HG03039 (cell line): ENCODE measurements at regions not wholly inside any gene's neighbourhood (a gene's known extent, or its start where the extent isn't known, plus 50 kb on each side); places are given as distances from the start of the nearest gene placed in this dataset.

Experiments used
- ATAC-seq: cut with Tn5 transposase; IDR thresholded peaks from one replicate; pipeline ENCODE4 v1.9.1; 2021; ENCODE audit warnings: mild to moderate bottlenecking, moderate library complexity; ENCODE audit not compliant: unreplicated experiment

DNA sequence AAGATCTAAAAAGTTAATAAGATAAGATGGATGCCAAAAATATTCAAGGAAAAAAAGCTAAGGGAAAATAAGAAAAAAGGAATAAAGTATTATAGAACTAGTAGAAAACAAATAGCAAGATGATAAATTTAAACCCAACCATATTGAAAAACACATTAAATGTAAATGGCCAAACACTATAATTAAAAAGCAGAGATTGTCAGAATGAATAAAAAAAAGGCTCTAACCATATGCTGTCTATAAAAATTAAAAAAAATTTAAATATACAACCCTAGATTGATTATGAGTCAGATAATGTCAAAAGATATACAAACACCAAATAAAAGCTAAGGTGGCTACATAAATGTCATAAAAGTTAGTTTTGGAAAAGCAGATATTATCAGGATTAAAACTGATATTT lies 617.5 kb upstream of the SGCG start:
- no peak for ATAC-seq

DNA sequence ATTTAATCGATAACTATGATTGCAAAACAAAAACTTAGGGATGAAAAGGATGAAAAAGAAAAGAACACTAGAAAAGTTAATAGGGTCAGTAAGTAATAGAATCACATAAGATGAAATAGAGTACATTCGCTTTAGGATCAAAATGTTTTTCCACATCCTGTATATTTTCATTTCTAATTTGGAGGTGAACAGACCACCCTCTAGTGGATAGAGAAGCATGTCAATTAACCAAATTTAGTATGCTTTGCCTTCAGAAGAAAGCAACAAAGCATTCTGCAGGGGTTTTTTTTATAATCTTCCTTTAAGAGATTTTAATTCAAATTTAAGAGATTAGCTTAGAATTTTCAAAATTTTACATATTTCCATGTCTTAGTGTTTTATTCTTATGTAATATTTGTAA lies 611.0 kb upstream of the SGCG start:
- ATAC-seq: no peak

- no peak for ATAC-seq
These were observed 590.9 kb upstream of the SGCG start for GRCh38 chr13:22589880-22590279.

DNA sequence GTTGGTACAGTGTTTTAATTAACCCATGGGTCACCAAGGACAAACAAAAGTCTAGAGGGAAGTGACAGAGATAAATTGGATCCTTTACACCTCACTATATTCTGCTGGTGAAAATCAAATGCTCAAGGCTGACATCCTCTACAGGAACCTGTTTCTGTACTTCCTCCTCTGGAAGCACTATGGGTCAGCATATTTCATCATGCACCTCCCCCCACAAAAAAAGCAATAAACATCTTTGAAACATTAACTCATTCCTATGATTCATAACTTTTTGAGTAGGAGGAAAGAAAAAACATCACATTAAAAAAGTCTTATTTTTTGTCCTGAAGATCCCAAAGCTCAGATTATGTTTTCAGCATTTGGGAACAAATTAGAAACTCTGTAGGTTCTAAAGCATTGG lies 588.3 kb upstream of the SGCG start:
- no peak for ATAC-seq

- ATAC-seq: no peak
These were observed 586.7 kb upstream of the SGCG start for GRCh38 chr13:22594041-22594440.

- ATAC-seq: no peak
These were observed 584.5 kb upstream of the SGCG start for GRCh38 chr13:22596171-22596863.

GRCh38 chr13:22599156-22599555 lies 581.6 kb upstream of the SGCG start:
- no peak for ATAC-seq

DNA sequence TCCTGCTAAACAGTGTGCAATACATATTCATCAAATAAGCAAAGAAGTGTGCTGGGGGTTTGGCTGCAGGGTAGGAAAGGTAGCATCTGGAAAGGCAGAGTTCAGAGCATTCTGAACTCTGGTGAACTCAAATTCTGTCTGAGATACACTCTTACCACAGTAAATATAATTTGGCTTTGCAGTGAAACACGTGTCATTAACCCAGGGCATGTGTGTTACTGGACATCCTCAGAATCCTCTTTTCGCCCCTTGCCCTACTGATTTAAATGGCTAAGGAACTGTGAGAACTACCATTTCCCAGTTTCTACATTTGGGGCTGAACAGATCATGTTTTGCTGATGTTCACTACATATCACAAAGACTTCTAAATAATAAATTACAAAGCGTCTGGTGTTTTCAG lies 562.8 kb upstream of the SGCG start:
- ATAC-seq: no peak

DNA sequence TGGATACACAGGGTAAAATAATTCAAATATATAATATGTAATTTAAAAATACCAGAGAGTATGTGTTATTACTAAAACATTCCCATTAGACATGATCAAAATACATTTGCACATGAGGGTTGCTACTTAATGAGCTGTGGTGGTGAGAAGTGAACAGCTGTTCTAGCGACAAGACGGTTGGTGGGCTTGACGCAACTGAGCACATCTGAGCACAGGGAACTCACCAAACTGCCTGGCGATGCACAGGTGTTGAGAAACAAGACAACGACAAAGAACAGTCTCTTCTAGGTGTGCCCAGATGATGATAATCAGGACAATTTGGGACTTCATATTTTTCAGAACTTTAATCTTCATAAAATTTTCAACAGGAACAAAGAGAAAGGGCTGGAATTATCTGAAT lies 555.1 kb upstream of the SGCG start:
- no peak for ATAC-seq

GRCh38 chr13:22629374-22629773 lies 551.4 kb upstream of the SGCG start:
- no peak for ATAC-seq

DNA sequence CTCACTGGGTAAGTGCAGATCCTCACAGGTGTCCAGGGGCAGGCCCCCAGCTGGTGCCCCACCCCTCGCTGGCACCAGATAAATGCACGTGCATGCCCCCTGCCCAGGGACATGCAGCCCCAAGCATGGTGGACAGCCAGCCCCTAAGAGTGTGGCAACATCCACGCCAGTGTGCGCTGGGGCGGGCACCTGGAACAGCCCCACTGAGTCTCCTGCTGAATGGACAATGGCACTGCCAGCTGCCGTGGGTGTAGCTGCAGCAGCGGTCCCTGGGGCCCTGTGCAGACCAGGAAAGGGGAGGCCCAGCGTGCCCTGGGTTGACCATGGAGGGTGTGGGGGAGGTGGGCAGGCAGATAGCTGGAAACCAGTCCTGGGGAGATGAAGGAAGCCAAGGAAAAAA lies 538.7 kb upstream of the SGCG start:
- no peak for ATAC-seq

DNA sequence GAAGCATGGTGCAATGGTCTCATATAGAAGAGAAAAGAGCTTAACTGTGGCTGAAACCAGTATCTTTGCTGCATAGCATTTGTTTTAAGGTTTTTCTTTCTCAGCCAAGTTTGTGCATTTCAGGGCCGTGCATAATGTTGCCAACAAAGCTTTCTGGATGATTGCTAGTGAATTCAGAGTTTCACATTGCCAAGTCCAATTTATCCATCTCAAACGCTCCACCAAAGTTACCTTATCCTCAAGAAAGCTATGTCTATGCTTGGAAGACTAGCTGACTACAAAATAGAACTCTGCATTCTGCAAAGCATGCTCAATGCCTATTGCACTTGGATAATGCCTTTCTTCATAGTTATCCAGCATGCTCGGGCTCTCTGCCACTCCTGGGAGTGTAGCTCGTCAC lies 535.8 kb upstream of the SGCG start:
- ATAC-seq: no peak

DNA sequence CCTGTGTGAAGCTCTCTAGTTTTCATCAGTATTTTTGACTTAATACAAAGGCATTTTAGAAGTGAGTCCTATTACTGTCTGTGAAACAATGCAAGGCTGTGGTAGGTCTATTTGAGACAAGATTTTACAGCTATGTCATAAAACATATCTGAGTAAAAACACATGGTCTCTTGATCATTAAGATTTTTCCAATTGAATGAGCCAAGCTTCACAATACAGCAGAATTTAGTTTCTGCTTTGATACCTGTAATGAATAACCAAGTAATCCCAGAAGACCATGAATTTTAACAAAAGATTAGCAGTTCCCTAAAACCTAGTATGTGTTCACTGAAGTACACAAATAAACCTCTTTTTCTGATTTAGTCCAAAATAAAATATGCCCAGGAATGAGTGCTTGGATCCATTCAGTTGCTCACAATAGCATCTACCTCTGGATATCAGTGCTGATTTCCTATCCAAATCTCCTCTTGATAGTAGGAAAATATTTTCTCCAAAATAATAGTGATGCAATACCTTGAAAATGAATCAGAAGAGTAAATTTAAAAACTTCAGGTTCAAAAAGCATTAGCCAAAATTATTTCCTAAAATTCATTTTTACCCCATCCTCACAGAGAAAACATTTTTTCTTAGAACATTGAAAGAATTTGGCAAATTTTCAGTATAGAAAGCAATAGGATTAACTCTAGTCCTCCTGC lies 533.5 kb upstream of the SGCG start:
- ATAC-seq: no peak

DNA sequence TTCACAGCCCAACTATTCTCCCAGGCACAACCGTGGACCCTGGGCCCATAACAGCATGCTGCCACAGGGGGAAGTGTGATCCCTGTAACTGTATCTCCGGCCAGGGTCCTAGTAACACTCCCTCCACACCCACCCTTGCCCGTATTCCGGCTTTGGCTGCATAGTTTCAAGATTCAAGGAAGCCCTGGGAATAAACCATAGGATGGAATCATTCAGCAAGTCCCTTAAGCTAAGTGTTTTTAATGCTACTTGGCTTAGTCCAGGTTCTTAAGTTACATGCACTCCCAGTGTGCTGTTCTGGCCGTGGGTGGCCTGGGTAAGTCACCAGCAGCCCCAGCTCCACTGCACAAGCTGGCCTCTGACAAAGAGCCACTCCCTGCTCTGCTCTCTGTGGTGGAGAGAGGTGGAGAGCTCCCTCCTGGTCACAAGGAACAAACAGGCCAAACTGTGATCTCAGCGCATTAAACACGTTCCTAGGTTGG lies 532.4 kb upstream of the SGCG start:
- ATAC-seq: no peak

DNA sequence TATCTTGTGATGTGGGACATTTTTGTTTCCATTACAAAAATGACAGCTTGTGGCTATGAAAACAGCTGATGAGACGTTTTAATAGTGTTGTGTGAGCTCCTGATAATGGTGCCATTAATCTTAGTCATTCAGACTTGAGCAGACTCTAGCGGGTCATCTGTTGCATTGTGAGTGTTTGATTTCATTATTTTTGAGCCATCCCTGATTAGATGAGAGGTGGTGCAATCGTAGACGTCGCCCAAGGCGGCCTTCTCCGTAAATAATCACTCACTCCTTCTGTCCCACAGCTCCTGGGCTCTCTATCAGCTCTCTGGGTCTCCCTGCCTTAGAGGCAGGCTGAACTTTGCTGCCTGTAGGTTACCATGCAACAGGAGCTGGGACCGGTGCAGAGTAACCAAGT lies 528.0 kb upstream of the SGCG start:
- no peak for ATAC-seq

DNA sequence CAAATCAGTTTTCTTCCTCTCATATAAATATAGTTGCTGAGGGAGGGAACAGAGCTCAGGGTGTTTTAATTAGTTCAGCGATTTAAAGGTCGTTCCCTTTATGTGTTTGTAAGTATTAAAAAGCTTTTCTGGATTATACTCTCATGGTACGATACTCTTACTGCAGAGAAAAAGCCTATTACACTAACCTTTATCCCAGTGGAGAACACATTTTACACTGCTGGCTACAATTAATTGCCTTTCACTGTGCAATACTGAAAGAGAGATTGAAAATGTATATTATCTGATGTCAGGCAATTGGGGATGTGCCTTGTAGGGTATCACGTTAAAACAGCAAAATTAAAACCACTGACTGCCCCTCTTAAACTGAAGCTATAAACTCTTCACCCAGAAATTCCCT lies 526.9 kb upstream of the SGCG start:
- no peak for ATAC-seq

DNA sequence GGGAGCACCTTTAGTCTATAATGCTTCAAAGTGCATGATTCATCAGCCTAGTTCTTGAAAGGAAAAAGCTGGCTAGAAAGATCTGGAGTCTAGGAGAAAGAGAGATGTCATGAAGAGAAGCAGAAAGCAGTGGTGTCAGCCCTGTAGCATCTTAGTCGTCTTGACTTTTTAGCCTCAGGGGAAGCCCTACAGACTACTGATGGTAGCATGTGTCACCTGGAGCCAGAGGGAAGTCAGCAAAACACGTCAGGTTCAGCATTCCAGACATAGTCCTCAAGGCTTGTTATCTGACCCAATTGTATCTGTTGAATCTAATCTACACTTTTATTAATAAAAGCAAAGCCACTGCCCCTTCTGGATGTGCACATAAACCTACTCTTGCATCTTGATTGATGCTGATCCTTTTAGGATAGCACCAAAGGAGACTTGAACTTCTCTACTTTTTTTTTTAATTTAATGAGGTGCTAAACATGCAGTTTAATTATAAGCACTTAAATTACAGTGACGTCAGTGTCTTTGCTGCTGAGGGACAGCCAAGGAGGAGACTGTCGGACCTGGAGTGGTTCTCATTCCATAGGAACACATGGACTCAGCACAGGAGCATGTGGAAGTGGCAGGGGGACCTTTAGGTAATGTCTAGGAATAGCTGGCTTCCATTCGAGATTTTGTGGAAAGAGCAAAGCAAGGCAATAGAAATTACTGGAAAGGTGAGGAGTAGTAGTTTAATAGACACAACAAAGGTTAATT lies 525.5 kb upstream of the SGCG start:
- no peak for ATAC-seq

DNA sequence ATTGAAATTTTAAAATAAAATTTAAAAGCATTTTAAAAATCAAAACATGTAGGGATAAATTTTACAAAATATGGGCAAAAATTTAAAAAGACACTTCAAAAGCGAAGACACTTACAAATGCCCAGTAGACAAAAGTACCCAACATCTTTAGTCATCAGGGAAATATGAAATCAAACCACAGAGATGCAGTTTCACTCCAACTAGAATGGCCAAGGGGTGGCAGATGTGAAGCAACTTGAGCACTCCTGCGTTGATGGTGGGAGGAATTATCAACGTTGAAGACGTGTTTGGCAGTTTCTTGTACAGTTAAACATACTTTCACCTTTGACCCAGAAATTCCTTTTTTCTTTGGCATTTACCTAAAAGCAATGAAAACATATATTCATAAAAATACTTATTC lies 518.0 kb upstream of the SGCG start:
- no peak for ATAC-seq

- ATAC-seq: no peak
These were observed 515.3 kb upstream of the SGCG start for GRCh38 chr13:22665506-22665905.

GRCh38 chr13:22690756-22691155 lies 490.0 kb upstream of the SGCG start:
- no peak for ATAC-seq

GRCh38 chr13:22693691-22694090 lies 487.1 kb upstream of the SGCG start:
- ATAC-seq: no peak

DNA sequence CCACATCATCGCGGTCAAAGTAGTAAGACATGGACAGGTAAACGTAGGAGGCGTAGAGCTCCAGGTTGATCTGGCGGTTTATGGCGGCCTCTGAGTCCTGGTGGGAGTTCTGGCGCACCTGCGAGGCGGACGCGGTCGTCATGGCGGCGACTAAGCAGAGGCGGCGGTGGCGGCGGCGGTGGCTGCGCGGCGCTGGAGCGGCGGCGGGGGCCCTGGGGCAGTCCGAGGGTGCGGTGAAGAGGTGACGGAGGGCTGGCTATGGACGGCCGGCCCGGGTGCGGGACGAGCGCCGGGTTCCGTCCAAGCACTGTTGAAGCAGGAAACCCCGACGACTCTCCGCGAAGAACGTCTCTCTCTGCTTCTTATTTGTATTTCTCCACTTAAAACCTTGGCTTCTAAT lies 484.3 kb upstream of the SGCG start:
- no peak for ATAC-seq
